PC-3 (cell line): ENCODE measurements at regions not wholly inside any gene's neighbourhood (a gene's known extent, or its start where the extent isn't known, plus 50 kb on each side); places are given as distances from the start of the nearest gene placed in this dataset.

ENCODE experiments used
- ATAC-seq: fragments of 200-7000 bp; cut with Tn5 transposase; 2 replicates; pipeline ENCODE4 v1.9.1; 2020; ENCODE audit warnings: mild to moderate bottlenecking, moderate library complexity
- BruUV-seq: library from RNA; stranded (reverse); fragments of 400-500 nt; replicated peaks from 2 replicates; lab custom pipeline; 2021; lab: Mats Ljungman, UMichigan
- CTCF ChIA-PET: fragments of 300-600 bp; sonication (Branson Sonifier 250); formaldehyde crosslinking; loops from one replicate; lab custom pipeline; 2022; ENCODE audit warnings: antibody characterized with exemption; lab: Charles Lee
- POLR2A ChIA-PET: fragments of 300-600 bp; sonication (Branson Sonifier 250); formaldehyde crosslinking; loops from one replicate; lab custom pipeline; 2022; ENCODE audit warnings: antibody characterized with exemption; ENCODE audit not compliant: unreplicated experiment; lab: Charles Lee
- DNase-seq: peaks from one replicate; pipeline ENCODE4 v3.0.0-alpha.2; 2015
- H2AFZ ChIP-seq: fragments of 300-600 bp; sonication (generic); 2 replicates; pipeline ENCODE4 v1.6.0; 2016; ENCODE audit warnings: antibody characterized with exemption, low read length
- H3F3A ChIP-seq: fragments of 300-600 bp; sonication (generic); one replicate; pipeline ENCODE4 v1.6.0; 2017; ENCODE audit warnings: antibody characterized with exemption, low read length, control low read depth, mild to moderate bottlenecking; ENCODE audit not compliant: unreplicated experiment
- H3K27ac ChIP-seq: fragments of 300-600 bp; sonication (generic); 2 replicates; pipeline ENCODE4 v1.5.1; 2016; ENCODE audit warnings: mild to moderate bottlenecking, low read length
- H3K27me3 ChIP-seq: fragments of 300-600 bp; sonication (generic); 2 replicates; pipeline ENCODE4 v1.6.1; 2016; ENCODE audit warnings: low read length, mixed read lengths
- H3K36me3 ChIP-seq: fragments of 300-600 bp; sonication (generic); 2 replicates; pipeline ENCODE4 v1.6.1; 2016; ENCODE audit warnings: low read depth, mixed run types, low read length, mixed read lengths
- H3K4me1 ChIP-seq: fragments of 300-600 bp; sonication (generic); 2 replicates; pipeline ENCODE4 v1.5.1; 2016; ENCODE audit warnings: low read length; ENCODE audit not compliant: insufficient read depth
- H3K4me2 ChIP-seq: fragments of 300-600 bp; sonication (generic); 2 replicates; pipeline ENCODE4 v1.6.0; 2016; ENCODE audit warnings: low read length
- H3K4me3 ChIP-seq: fragments of 300-600 bp; sonication (generic); 2 replicates; pipeline ENCODE4 v1.5.1; 2016; ENCODE audit warnings: mild to moderate bottlenecking, low read length, mixed read lengths
- H3K79me2 ChIP-seq: fragments of 300-600 bp; sonication (generic); 2 replicates; pipeline ENCODE4 v1.6.1; 2017; ENCODE audit warnings: low read length, mixed read lengths
- H3K9ac ChIP-seq: fragments of 300-600 bp; sonication (generic); 2 replicates; pipeline ENCODE4 v1.6.0; 2016; ENCODE audit warnings: mild to moderate bottlenecking, low read length
- H3K9me2 ChIP-seq: fragments of 300-600 bp; sonication (generic); replicated peaks from 2 replicates; pipeline ENCODE4 v1.6.1; 2016; ENCODE audit warnings: mixed run types, low read length, mixed read lengths
- H3K9me3 ChIP-seq: fragments of 300-600 bp; sonication (generic); 2 replicates; pipeline ENCODE4 v1.6.1; 2016; ENCODE audit warnings: low read length, mixed read lengths
- H4K20me1 ChIP-seq: fragments of 300-600 bp; sonication (generic); 2 replicates; pipeline ENCODE4 v1.6.1; 2016; ENCODE audit warnings: low read length, mixed read lengths
- CTCF ChIP-seq: fragments of 300-600 bp; sonication (generic); conservative IDR thresholded peaks from 2 replicates; pipeline ENCODE4 v1.5.1; 2017; ENCODE audit warnings: antibody characterized with exemption, low read depth, mild to moderate bottlenecking, low read length
- EZH2 ChIP-seq: fragments of 300-600 bp; sonication (generic); IDR thresholded peaks from one replicate; pipeline ENCODE4 v1.6.1; 2017; ENCODE audit warnings: antibody characterized with exemption, mild to moderate bottlenecking, low read length; ENCODE audit not compliant: unreplicated experiment
- EZH2phosphoT487 ChIP-seq: fragments of 300-600 bp; sonication (generic); IDR thresholded peaks from 2 replicates; pipeline ENCODE4 v1.6.1; 2018; ENCODE audit warnings: mild to moderate bottlenecking, antibody characterized with exemption, low read length, borderline replicate concordance
- intact Hi-C: fragments of 100-400 bp; cut with micrococcal nuclease; formaldehyde crosslinking; loops from 2 replicates; pipeline ENCODE4 v1.9.0; 2023

- H3K79me2 ChIP-seq, result no peaks in the 10 kb centered on the region
- H3K27ac ChIP-seq, result no peak overlapping the region
- ATAC-seq, result no peak
- no peaks in the 10 kb centered on the region for H3K9me2 ChIP-seq
- no peak overlapping the region for H3K4me3 ChIP-seq
- no peaks in the 10 kb centered on the region for H3K4me1 ChIP-seq
- H3K9ac ChIP-seq, result no peak overlapping the region
- POLR2A ChIA-PET, result no interaction called here
- H2AFZ ChIP-seq, result no peak overlapping the region
- TF ChIP-seq EZH2 (no peak), EZH2phosphoT487 (no peak), CTCF (no peak)
- H3K9me3 ChIP-seq, result no peaks in the 10 kb centered on the region
- no peak for DNase-seq
- no peaks in the 10 kb centered on the region for H4K20me1 ChIP-seq
- BruUV-seq, result no TSS peak
- H3K4me2 ChIP-seq, result no peak overlapping the region
- intact Hi-C loops, result no loop called here
- H3K36me3 ChIP-seq, result no peaks in the 10 kb centered on the region
- CTCF ChIA-PET, result no interaction called here
- no peaks in the 10 kb centered on the region for H3F3A ChIP-seq
- peaks cover 56% of the 10 kb centered on the region for H3K27me3 ChIP-seq
Observed at GRCh38 chrX:140092121-140092520, 126.8 kb upstream of the CXorf66 start.

DNA sequence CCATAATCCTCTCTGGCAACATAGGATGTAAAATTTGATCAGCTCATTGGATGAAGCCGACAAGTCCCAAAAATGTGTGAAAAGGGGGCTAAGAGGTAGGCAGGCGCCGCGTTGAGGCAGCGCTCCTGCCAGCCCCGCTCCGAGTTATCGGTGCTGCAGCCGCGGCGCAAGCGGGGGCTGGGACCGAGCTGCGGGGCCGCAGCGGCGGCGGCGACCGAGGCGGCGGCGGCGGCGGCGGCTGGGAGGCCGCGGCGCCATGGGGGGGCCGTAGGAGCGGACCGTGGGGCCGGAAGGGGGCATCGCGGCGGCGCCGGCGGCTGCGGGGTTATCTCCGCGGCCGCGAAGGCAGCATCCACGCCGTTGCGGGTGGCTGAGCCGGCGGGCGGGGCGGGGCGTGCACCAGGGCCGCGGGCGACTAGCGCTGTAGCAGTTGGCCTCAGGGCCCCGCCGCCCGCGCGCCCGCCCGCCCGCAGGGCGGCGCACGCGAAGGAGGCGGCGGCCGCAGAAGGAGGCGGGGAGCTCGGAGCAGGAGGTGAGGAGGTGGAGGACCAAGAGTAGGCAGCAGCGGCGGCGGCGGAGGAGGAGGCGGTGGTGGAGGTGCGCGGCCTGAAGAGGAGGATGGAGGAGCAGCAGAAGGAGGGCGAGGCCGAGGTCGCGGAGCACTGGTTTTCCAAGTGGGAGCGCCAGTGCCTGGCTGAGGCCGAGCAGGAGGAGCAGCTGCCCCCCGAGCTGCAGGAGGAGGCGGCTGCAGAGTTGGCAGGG lies 126.0 kb upstream of the CXorf66 start:
- Histone ChIP-seq H3K27me3 (peaks cover 64% of the 10 kb centered on the region), H2AFZ (no peak overlapping the region), H3K4me1 (no peaks in the 10 kb centered on the region), H3K27ac (no peak overlapping the region), H3K4me3 (no peak overlapping the region), H3K79me2 (no peaks in the 10 kb centered on the region), H3F3A (no peaks in the 10 kb centered on the region), H3K36me3 (no peaks in the 10 kb centered on the region), H3K4me2 (no peak overlapping the region), H4K20me1 (no peaks in the 10 kb centered on the region), H3K9ac (no peak overlapping the region), H3K9me2 (no peaks in the 10 kb centered on the region), H3K9me3 (no peaks in the 10 kb centered on the region)
- no peak for DNase-seq
- POLR2A ChIA-PET, result no interaction called here
- intact Hi-C loops, result no loop called here
- CTCF ChIA-PET, result no interaction called here
- no peak; the same call in 1 of the 2 replicates for ATAC-seq
- BruUV-seq, result no TSS peak
- TF ChIP-seq EZH2 (no peak), CTCF (no peak), EZH2phosphoT487 (no peak)

- H3K9me2 ChIP-seq, result no peaks in the 10 kb centered on the region
- no peaks in the 10 kb centered on the region for H4K20me1 ChIP-seq
- CTCF ChIA-PET, result no interaction called here
- POLR2A ChIA-PET, result no interaction called here
- intact Hi-C loops, result no loop called here
- no peaks in the 10 kb centered on the region for H3K4me1 ChIP-seq
- H3K27me3 ChIP-seq, result peaks cover 67% of the 10 kb centered on the region
- H3K4me3 ChIP-seq, result no peak overlapping the region
- no peak overlapping the region for H3K9ac ChIP-seq
- ATAC-seq (no peak), DNase-seq (no peak)
- BruUV-seq, result no TSS peak
- no peaks in the 10 kb centered on the region for H3K36me3 ChIP-seq
- no peak overlapping the region for H3K4me2 ChIP-seq
- no peak for TF ChIP-seq EZH2
- no peak for TF ChIP-seq CTCF
- 0 out of 2 replicates have a peak, but pooled peaks have one; percentile 23 for TF ChIP-seq EZH2phosphoT487
- H3K79me2 ChIP-seq, result no peaks in the 10 kb centered on the region
- no peaks in the 10 kb centered on the region for H3F3A ChIP-seq
- no peak overlapping the region for H3K27ac ChIP-seq
- H2AFZ ChIP-seq, result no peak overlapping the region
- no peaks in the 10 kb centered on the region for H3K9me3 ChIP-seq
Observed at GRCh38 chrX:140090800-140091124, 125.4 kb upstream of the CXorf66 start.
